IPS-NIHi7 (cell line): ENCODE measurements at regions not wholly inside any gene's neighbourhood (a gene's known extent, or its start where the extent isn't known, plus 50 kb on each side); places are given as distances from the start of the nearest gene placed in this dataset.
"Not testable (repeated sequence)": the region's sequence is repeated elsewhere in the genome, so short reads cannot be mapped to it uniquely, and the experiment has no call there.

Experiments
- DNase-seq: peaks from one replicate; pipeline ENCODE4 v3.0.0; 2012; ENCODE audit warnings: mixed read lengths; ENCODE audit errors: extremely low spot score

DNA sequence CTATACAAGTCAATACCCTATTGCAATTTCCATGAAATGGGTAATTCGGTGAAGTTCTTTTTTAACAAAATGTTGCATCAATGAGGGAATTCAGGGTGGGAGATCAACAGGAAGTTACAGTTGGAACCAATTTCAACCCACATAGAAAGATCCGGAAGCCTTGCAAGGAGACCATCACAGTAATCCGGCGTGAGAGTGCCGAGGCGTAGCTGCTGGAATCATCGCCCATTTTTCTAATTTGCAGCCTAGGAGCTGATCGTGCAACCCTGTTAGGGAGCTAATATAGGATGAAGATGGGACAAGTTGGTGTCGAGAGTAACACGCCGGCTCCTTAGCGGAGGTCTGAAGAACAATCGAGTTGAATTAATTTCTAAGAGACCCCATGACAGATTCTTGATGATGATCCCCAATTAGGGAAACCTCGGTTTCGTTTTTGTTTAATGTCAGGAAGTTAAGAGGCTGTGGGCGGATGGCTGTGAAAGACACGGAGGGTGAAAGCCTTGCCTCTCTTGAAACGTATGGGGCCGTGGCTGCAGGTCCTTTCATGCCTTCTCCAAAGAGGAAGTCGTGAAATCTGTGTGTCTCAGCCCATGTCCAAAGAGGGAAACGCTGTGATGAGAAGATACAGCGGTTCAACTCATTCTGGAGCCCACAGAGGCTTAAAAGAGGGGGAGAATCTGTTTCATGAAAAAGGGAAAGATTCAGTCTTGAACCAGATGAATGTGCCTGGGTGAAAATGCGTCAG, 51.2 kb upstream of the CARD11 start:
- no peak for DNase-seq

DNA sequence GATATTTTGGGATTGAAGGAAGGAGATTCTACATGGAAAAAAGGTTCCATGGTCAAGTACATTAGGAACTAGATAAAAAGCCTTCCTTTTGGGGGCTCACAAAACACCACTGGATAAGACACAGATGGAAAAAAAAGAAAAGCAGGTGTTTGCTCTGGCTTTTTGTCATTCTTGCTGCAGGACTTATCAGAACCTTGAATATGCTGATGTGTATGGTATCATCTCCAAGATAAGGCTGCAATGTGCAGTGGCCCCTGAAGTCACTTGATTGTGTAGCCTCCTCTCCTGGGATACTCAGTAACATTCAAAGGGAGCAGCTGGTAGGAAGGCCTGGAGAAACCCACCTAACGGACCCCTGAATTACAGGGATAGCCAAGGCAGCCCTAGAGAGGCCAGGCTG, 54.1 kb upstream of the CARD11 start:
- DNase-seq, result no peak

DNA sequence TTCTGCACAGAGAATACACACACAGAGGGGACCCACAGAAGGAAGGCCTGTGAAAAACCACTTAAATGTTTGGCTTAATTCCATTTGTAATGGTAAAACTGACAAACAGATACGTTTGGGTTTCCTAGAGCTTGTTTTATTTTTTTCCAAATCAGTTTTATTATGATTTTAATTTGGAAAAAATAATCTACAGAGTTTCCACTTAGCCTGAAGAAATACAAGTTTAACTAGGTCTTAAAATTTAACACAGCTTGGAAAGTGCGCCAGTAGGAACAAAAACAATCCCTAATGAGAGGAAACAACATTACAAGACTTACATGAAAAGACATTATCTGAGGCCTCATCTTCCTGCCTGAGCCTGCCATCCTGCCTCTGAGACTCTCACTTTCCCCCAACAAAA, 58.5 kb upstream of the CARD11 start:
- DNase-seq, result no peak

DNA sequence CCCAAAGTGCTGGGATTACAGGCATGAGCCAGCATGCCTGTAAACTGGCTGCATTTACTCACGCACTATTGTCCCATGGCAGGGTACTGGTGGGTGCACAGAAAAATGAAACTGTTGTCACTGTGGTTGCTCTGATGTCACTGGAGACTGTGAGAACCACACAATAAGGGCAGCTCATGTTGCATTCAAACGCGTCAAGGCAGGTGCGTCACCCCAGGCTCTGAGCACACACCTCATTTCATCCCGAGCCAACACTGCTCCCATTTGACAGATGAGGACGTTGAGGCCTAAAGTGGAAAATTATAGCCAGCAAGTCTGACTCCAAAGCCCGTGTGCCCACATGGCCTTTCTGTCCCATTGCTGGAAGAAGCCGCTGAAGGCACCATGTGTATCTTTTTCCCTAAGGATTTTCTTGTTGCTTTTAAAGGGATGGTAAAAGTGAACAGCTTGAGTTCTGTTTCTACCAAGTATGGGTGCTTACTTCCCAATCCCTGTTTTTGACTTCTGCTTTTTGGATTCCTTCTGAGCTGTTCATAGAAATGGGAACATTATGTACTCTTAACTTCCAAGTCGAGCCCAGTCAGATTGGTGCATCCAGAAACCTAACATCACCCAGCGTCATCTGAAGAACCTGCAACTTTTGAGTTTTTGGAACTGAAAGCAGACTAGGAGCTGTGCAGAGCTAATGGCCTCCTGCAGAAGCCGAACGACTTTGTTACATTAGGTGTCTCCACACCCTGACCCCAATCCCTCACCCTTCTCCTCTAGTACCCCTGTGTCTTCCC, 60.1 kb upstream of the CARD11 start:
- DNase-seq, result no peak

DNA sequence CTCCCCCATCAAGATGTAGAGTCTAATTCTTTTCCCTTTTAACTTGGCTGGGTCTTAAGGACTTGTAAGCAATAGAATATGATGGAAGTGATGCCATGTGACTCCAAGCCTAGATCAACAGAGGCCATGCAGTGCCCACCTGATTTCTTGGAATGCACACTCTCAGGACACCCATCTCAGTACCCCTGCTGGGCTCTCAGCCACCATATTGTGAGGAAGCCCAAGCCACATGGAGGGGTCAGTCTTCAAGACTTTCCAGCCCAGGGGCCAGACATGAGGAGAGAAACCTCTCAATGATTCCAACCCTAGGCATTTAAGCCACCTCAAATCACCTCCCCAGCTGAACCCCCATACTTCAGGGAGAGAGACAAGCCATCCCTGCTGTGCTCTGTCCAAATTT, 62.2 kb upstream of the CARD11 start:
- DNase-seq, result no peak

DNA sequence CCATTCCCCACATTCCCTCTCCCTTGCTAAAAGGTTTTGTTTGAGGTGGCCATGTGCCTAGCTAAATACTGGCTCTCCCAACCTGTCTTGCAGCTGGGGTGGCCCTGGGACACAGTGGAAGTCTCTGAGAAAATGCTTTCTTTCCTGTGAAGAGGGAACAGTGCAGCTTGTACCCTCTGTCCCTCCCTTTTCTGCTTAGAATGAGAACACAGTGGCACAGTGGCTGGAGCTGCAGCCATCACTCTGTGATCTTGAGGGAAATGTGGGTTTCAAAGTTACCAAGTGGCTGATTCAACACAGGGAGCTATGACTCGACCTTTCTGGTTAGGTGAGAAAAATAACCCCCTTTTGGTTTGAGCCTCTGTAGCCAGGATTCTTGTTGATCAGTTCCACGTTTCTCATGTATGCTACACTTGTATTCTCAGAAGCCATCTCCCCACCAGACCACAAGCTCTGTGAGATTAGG, 62.7 kb upstream of the CARD11 start:
- DNase-seq, result no peak

DNA sequence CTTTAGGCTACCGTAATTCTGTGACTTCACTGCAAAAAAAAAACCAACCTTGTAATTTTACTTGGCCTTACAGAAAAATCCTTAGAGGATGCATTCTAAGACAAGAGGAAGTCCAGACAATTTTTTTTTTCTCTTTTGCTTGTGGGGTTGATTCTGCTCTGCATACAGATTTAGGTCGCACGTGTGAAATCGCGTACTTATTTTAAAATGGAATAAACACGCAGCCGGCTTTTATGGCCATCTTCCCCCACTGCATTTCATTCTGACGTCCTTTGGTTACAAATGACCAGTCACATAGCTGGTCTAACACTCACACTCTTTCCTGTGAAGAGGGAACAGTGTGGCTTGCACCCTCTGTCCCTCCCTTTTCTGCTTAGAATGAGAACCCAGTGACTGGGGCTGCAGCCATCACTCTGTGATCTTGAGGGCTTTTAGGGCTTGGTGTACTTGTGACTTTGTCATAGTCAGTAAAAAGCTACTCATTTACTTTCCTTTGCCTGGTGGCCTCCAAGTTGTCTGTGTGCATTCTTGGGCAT, 63.6 kb upstream of the CARD11 start:
- no peak for DNase-seq

DNA sequence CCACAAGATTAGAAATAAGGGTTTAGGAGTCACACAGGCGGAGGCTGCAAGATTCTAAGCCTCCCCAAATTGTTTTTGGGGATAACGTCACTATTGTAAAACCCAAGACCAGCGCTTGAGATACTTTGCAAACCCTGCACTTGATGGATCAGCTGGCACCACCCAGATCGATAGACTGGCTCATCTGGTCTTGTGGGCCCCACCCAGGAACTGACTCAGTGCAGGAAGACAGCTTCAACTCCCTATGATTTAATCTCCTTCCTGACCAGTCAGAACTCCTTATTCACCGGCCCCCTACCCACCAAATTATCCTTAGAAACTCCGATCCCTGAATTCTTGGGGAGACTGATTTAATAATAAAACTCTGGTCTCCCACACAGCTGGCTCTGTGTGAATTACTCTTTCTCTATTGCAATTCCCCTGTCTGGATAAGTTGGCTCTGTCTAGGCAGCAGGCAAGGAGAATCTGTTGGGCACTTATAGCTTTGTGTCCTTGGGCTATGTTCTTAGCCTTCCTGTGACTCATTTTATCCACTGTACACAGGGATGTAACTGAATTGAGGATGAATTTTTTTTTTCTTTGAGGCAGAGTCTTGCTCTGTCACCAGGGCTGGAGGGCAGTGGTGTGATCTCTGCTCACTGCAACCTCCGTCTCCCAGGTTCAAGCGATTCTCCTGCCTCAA, 64.4 kb upstream of the CARD11 start:
- no peak for DNase-seq

DNA sequence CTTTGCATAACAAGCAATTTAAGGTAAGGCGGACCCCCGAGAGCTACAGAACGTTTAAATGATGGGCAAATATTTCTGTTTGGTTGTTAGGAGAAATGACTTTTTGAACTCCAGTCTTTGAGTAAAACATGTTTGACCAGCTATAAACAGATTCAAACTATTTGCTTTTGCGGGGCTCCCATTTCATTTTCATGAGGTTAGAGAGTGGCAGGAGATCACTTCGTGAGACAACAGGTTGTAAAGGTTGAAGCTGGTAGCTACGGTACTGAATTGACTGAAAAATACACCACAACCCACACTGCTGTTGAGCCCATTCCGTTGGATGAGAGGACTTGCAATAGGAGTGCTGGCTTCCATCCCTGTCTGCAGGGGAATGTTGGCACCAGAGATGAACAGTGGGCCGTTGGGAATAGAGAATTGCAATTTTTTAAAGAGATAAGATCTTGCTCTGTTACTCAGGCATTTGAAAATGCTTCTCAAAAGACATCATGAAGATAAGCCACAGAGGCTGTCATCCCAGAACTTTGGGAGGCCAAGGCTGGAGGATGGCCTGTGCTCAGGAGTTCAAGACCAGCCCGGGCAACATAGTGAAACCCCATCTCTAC, 65.7 kb upstream of the CARD11 start:
- no peak for DNase-seq

DNA sequence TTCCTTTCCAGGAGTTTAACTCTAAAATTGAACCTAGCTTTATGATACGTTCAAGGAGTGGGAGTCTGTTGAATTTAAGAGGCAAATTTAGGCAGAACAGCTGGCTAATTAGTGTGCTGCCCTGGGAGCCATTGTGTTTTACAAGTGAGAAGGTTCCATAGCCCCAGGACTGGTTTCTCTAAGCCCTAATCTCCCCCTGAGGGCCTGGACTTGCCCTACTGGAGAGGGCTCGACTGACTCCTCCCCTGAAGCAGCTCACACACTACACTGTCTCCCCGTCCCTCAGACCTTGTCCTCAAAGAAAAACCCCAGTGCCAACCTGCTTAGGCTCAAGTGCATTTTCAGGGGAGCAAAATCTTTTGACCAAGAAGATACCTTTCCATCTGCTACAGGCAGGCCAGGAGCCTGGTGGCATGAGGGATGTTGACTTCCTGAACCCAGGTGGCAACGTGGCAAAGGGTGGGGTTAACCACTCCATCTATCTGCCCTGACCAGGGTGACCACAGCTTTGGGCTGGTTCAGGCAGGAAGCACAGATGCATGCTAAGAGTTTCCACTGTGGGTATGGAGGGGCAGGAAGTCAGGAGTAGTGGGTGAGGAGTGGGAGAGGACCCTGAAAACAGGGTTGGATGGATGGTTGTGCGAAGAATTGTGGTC, 68.9 kb upstream of the CARD11 start:
- DNase-seq, result peak; percentile 41

DNA sequence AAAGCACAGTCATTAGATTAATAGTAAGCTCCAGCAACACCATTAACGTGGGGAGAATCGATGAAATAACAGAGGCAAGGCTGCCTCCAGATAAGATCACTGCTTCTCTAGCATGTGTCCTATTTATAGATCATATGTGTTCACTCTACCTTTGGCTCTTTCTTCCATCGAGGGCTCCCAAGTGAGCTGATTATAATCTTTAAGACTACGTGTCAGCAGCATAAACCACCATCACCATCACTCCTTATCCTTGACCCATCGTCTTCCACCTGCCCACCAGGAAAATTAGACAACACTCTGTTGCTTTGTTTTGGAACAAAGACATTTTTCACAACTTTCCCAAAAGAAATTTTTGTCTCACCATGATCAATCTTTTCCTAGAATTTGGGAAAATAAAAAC, 71.2 kb upstream of the CARD11 start:
- no peak for DNase-seq

DNA sequence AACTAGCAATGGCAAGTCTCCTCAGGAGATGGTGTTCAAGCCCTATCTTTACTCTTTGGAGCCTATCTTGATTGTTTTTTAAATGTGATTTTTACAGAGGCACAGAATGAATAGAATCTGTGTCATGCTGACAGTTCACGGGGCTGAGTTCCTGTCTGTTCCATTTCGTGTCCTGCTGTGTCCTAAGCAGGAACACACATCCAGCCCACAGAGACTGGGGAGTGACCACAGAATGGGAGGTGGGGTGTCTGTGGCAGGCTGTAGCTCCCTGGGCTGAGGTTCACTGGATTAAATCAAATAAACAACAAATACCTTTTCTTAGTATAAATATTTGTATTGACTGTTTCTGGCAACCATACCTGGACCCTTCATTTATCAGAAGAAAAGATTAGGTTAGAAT, 73.4 kb upstream of the CARD11 start:
- DNase-seq, result no peak

DNA sequence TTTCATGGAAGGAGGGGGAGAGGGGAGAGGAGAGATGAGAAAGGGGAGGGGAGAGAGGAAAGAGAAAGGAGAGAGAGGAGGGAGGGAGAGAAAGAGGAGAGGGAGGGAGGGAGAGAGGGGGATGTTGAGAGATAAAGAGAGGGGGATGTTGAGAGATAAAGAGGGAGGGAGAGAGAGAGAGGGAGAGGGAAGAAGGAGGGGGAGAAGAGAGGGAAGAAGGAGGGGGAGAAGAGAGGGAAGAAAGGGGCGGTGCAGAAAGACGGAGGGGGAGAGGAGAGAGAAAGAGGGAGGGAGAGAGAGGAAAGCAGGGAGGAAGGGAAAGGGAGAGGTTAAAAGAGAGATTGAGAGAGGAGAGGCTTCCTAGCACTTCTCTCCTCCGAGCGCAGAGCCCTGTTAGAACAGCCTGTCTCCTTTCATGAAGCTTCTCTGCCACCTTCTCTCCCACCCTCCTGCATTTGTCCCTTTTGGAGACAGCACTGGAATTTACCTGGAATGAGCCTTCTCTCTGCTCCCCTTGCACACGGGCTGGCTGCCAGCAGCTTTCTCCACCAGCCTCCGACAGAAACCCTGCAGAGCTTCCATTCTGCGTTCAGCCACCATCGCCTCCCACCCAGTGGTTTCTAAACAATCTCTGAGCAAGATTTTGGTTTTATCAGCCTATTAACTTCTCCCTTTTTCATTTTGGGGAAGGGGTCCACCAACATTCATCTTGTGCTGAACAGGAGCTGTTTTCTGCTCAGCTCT, 74.0 kb upstream of the CARD11 start:
- no peak for DNase-seq

DNA sequence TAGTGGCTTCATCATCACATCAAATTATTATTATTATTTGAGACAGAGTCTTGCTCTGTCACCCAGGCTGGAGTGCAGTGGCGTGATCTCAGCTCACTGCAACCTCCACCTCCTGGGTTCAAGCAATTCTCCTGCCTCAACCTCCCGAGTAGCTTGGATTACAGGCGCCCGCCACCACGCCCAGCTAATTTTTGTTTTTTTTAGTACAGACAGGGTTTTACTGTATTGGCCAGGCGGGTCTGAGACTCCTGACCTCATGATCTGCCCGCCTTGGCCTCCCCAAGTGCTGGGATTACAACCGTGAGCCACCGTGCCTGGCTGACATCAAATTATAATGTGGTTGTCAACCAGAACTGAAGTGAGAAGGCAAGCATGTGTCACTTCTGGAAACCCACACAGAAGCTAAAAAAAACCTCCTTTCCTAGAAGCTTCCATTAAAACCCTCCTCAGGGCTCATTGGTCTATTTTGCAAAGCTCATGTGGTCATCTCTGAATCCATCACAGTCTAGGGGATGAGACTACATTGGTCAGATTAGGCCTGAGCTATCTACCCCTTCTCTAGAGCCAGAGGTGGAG, 75.8 kb upstream of the CARD11 start:
- not testable (repeated sequence) for DNase-seq

DNA sequence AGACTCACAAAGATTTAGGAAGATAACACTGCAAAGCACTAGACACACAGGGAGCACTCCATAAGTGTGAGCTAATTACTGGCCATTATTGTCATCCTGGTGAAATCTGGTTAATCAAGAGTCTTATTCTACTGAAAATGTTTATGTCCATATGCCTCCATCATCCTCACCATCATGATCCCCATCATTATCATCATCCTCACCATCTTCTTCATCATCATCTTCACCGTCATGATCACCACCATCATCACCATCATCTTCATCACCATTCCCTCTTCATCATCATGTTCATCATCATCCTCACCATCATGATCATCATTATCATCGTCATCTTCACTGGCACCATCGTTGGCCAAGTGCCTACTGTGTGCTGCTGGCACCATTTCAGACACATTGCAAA, 76.3 kb upstream of the CARD11 start:
- no peak for DNase-seq

DNA sequence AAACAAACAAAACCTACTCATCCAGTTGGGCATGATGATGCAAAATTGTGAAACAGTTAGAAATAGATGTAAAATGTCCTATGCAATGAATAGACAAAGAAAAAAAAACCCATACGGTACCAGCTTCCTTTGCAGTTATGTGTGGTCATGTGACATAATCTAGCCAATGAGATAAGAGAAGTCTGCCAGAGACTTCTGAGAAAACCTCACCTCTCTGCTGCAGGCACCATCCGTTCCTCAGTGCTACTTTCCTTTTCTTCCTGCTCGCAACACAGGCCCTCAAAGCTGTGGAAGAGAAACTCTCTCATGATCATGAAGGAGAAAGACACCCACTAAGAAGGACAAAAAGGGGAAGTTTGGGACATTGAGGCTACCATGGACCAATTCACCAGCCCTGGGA, 76.8 kb upstream of the CARD11 start:
- DNase-seq, result no peak

DNA sequence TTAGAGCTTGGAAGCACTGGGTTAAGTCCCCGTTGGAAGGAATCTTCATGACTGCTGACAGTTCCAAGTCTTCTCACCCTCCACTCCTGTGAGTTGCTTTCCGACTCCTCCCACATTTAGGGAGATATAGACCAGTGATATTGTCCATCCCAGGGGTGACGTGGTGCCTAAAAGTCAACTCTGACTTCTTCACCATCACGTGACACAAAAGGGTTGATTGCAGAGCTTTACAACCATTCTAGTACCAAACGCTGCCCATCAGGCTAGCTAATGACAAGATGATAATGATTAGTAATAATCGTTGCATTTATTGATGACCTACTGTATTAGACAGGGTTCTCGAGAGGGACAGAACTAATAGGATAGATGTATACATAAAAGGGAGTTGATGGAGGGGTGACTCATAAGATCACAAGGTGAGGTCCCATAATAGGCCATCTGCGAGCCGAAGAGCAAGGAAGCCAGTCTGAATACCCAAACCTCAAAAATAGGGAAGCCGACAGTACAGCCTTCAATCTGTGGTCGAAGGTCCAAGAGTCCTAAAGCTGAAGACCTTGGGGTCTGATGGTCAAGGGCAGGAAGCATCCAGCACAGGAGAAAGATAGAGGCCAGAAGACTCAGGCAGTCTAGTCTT, 85.3 kb upstream of the CARD11 start:
- DNase-seq, result no peak

DNA sequence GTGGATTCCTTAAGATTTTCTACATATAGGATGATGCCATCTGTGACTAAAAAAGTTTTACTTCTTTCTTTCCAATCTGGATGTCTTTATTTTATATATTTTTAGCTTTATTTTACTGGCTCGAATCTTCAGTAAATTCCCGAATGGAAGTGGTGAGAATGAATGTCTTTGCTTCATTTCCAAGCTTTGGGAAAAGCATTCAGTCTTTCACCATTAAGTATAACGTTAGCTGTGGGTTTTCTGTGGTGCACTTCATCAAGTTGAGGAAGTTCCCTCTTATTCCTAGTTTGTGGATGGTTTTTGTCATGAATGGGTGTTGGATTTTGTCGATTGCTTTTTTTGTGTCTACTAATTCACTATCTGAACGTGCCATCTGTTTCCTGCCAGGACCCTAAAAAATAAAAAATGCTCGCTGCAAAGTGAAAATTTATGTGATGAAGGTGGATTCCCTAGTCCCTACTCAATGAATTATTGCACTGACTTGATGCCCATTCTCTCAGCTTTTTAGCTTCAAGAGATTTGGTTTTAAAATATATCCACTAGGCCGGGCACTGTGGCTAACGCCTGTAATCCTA, 90.2 kb upstream of the CARD11 start:
- DNase-seq, result no peak

DNA sequence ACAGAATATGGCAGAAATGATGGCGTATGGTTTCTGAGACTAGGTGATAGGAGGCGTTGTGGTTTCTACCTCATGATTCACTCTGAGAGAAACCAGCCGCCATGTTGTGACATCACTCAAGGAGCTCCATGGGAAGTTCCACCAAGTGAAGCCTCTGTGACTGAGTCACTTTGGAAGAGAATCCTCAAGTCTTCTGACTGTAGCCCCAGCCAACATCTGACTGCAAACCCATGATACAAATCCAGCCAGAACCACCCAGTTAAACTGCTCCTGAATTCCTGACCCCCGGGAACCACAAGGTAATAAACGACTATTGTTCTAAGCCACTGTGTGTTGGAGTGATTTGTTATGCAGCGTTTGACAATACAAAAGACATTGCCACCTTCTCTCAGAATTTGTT, 91.1 kb upstream of the CARD11 start:
- no peak for DNase-seq

DNA sequence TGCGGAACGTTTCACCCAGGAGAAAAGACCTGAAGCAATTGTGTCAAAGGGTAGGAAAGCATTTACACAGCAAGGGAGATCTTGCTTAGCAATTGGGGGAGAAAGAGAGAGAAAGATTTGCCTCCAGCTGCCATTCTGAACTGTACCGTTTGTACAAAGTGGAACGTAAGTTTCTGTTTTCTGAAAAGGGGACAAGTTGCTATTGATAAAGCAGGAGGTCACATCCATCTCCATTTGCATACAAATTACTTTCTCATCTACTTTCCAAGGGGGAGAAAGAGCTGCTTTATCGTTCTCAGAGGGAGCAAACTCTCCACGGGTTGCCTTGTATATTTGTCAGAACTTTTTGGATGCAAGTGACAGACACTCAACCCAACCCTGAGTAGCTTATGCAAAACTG, 92.0 kb upstream of the CARD11 start:
- no peak for DNase-seq
